Karpas-422 (cell line): ENCODE measurements at regions not wholly inside any gene's neighbourhood (a gene's known extent, or its start where the extent isn't known, plus 50 kb on each side); places are given as distances from the start of the nearest gene placed in this dataset.

Experiments
- DNase-seq: peaks from one replicate; pipeline ENCODE4 v3.0.0-alpha.2; 2015
- H2AFZ ChIP-seq: fragments of 200-600 bp; sonication (generic); 2 replicates; pipeline ENCODE4 v1.6.1; 2014; ENCODE audit warnings: antibody characterized with exemption, low read length, mixed read lengths
- H3K27ac ChIP-seq: fragments of 200-600 bp; sonication (generic); 2 replicates; pipeline ENCODE4 v1.5.1; 2014; ENCODE audit warnings: mild to moderate bottlenecking, low read length, moderate library complexity
- H3K27me3 ChIP-seq: fragments of 200-600 bp; sonication (generic); 2 replicates; pipeline ENCODE4 v1.6.1; 2014; ENCODE audit warnings: low read length, mixed read lengths
- H3K36me3 ChIP-seq: fragments of 200-600 bp; sonication (generic); 2 replicates; pipeline ENCODE4 v1.6.1; 2014; ENCODE audit warnings: low read length, mixed read lengths; ENCODE audit not compliant: insufficient read depth
- H3K4me1 ChIP-seq: fragments of 200-600 bp; sonication (generic); 2 replicates; pipeline ENCODE4 v1.6.1; 2014; ENCODE audit warnings: mild to moderate bottlenecking, low read length, mixed read lengths
- H3K4me2 ChIP-seq: fragments of 200-600 bp; sonication (generic); 2 replicates; pipeline ENCODE4 v1.6.1; 2014; ENCODE audit warnings: low read length, low read depth, mild to moderate bottlenecking; ENCODE audit not compliant: poor library complexity, severe bottlenecking
- H3K4me3 ChIP-seq: fragments of 200-600 bp; sonication (generic); 2 replicates; pipeline ENCODE4 v1.5.1; 2014; ENCODE audit warnings: mild to moderate bottlenecking, antibody characterized with exemption, low read length, mixed read lengths
- H3K79me2 ChIP-seq: fragments of 200-600 bp; sonication (generic); 2 replicates; pipeline ENCODE4 v1.6.1; 2014; ENCODE audit warnings: mild to moderate bottlenecking, low read length, mixed read lengths
- H3K9ac ChIP-seq: fragments of 200-600 bp; sonication (generic); 2 replicates; pipeline ENCODE4 v1.6.0; 2014; ENCODE audit warnings: low read length
- H3K9me2 ChIP-seq: fragments of 200-600 bp; sonication (generic), shearing (Covaris generic); replicated peaks from 2 replicates; pipeline ENCODE4 v1.6.0; 2014; ENCODE audit warnings: mild to moderate bottlenecking, low read length, moderate library complexity; ENCODE audit not compliant: insufficient read depth
- H3K9me3 ChIP-seq: fragments of 300-700, 200-600 bp; sonication (generic); 2 replicates; pipeline ENCODE4 v1.6.1; 2014; ENCODE audit warnings: low read length, mixed read lengths
- H4K20me1 ChIP-seq: fragments of 200-600 bp; sonication (generic); 2 replicates; pipeline ENCODE4 v1.6.1; 2014; ENCODE audit warnings: mild to moderate bottlenecking, antibody characterized with exemption, low read length, low read depth; ENCODE audit not compliant: insufficient read depth

DNA sequence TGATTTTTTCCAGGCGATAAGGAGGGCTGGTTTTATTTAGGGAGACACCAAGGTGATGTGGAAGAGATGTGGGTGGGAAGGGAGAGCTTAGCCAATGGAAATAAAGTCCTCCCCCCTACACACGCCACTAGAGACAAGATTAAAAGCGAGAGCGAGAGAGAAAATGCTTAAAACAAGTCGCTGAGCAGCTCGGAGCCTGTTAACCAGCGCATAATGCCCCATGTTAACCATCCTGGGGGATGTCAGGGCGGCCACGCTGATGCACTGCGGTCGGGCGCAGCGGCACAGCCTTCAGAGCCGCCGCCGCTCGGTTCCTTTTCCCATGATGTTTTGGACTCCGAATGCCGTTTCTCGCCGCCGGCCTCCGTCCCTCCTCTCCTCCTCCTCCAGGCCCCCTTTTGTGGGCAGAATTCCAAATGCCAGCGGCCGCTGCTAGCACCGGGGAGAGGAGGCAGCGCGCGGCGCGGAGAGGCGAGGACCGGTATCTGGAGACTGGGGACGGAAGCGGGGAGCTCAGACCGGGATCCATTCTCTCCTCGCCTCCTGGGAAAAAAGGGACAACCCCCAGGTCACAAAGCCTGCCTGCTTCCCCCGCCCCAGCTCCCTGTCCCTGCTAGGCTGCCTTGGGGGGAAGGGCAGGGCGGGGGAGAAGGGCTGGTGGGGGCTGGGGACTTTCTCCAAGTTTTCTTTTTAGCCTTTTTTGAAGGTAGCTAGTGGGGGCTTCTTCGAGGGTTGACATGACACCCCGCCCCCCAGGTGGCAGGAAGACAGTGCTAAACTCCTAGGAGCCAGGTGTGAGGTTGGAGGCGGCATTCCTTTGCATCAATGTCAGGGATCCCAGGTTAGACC, 98.1 kb upstream of the CCL2 start:
- no peak overlapping the region for H3K27ac ChIP-seq

DNA sequence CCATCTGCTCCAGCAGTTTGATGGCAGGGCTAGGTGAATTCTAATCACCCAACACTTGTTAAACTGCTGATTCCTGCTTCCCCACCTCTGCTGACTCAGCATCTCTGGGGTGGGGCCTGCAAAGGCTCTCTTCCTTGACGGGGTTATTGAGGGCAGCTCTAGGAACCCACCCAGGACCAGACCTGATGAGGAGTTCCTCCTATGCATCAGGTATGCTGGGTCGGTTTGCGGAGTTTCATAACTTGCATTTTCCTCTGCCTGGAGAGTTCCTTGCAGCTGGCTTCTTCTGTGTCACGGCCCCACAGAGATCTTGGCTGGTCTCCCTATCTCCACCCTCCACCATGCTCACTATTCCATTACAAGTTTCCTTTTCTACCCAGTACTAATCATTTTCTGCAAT, 93.4 kb upstream of the CCL2 start:
- no peak for DNase-seq
- Histone ChIP-seq H4K20me1 (no peaks in the 10 kb centered on the region), H2AFZ (no peak overlapping the region), H3K4me3 (no peak overlapping the region), H3K4me1 (no peaks in the 10 kb centered on the region), H3K9ac (no peak overlapping the region), H3K27ac (no peak overlapping the region), H3K36me3 (no peaks in the 10 kb centered on the region), H3K27me3 (no peaks in the 10 kb centered on the region), H3K9me3 (no peaks in the 10 kb centered on the region), H3K4me2 (no peak overlapping the region), H3K9me2 (no peaks in the 10 kb centered on the region), H3K79me2 (no peaks in the 10 kb centered on the region)

More for the DNA sequence above, 98.1 kb upstream of the CCL2 start:
- Histone ChIP-seq H3K27me3 (no peaks in the 10 kb centered on the region), H3K9ac (no peak overlapping the region), H4K20me1 (no peaks in the 10 kb centered on the region), H3K4me2 (no peak overlapping the region), H2AFZ (no peak overlapping the region), H3K4me1 (no peaks in the 10 kb centered on the region), H3K4me3 (no peak overlapping the region), H3K36me3 (no peaks in the 10 kb centered on the region), H3K79me2 (no peaks in the 10 kb centered on the region), H3K9me2 (no peaks in the 10 kb centered on the region), H3K9me3 (no peaks in the 10 kb centered on the region)
- DNase-seq, result no peak

GRCh38 chr17:34163123-34163522, 92.0 kb upstream of the CCL2 start:
- no peaks in the 10 kb centered on the region for H3K9me2 ChIP-seq
- no peaks in the 10 kb centered on the region for H3K4me1 ChIP-seq
- DNase-seq, result no peak
- H3K9me3 ChIP-seq, result no peaks in the 10 kb centered on the region
- H4K20me1 ChIP-seq, result no peaks in the 10 kb centered on the region
- H3K4me3 ChIP-seq, result no peak overlapping the region
- no peak overlapping the region for H3K27ac ChIP-seq
- H3K4me2 ChIP-seq, result no peak overlapping the region
- H3K79me2 ChIP-seq, result no peaks in the 10 kb centered on the region
- no peak overlapping the region for H3K9ac ChIP-seq
- H3K36me3 ChIP-seq, result no peaks in the 10 kb centered on the region
- no peaks in the 10 kb centered on the region for H3K27me3 ChIP-seq
- no peak overlapping the region for H2AFZ ChIP-seq

DNA sequence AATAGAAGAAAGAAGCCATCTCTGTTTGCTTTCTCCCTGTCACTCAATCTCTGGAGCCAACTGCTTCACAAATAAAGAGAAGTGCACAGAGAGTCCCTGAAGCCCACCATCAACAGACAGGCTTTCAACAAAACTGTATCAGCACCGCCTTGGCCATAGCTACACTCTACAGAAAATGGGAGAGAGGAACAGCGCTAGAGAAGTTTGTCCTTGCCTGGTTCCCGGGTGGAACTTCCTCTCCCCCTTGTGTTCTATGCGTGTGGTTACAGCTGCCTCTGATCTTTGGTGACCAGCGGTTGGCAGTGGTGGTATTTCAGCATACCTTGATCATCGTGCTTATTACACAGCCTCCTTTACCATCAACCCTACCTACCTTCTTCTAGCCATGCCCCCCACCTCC, 91.4 kb upstream of the CCL2 start:
- Histone ChIP-seq H3K9ac (no peak overlapping the region), H2AFZ (no peak overlapping the region), H3K27ac (no peak overlapping the region), H3K4me1 (no peaks in the 10 kb centered on the region), H3K27me3 (no peaks in the 10 kb centered on the region), H3K4me3 (no peak overlapping the region), H3K9me2 (no peaks in the 10 kb centered on the region), H3K36me3 (no peaks in the 10 kb centered on the region), H3K4me2 (no peak overlapping the region), H3K9me3 (no peaks in the 10 kb centered on the region), H4K20me1 (no peaks in the 10 kb centered on the region), H3K79me2 (no peaks in the 10 kb centered on the region)
- DNase-seq, result no peak

- Histone ChIP-seq H3K79me2 (no peaks in the 10 kb centered on the region), H3K4me2 (no peak overlapping the region), H3K4me3 (no peak overlapping the region), H3K27me3 (no peaks in the 10 kb centered on the region), H3K9me2 (no peaks in the 10 kb centered on the region), H3K9ac (no peak overlapping the region), H2AFZ (no peak overlapping the region), H3K36me3 (no peaks in the 10 kb centered on the region), H3K27ac (no peak overlapping the region), H3K4me1 (no peaks in the 10 kb centered on the region), H3K9me3 (no peaks in the 10 kb centered on the region), H4K20me1 (no peaks in the 10 kb centered on the region)
- no peak for DNase-seq
These were observed 90.2 kb upstream of the CCL2 start for GRCh38 chr17:34164837-34165236.

DNA sequence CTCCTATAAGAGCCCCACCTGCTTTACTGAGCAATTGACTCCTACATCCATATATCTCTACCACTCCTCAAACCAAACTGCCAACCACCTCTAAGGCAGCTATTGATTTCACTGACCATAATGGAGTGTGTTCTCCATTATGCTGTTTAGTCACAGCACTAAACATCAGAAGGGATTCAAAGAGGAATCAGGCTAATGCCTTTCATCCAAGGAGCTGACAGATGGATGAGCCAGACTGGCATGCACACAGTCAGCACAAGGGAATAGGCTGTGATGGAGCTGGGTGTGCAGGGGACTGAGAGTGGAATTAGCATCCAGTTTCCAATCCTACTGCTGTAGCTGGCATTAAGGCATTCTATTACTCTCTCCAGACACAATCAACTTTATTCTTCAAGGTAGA, 88.7 kb upstream of the CCL2 start:
- Histone ChIP-seq H3K27me3 (no peaks in the 10 kb centered on the region), H3K4me3 (no peak overlapping the region), H3K36me3 (no peaks in the 10 kb centered on the region), H3K9ac (no peak overlapping the region), H3K9me3 (no peaks in the 10 kb centered on the region), H3K79me2 (no peaks in the 10 kb centered on the region), H3K4me2 (no peak overlapping the region), H4K20me1 (no peaks in the 10 kb centered on the region), H3K9me2 (no peaks in the 10 kb centered on the region), H2AFZ (no peak overlapping the region), H3K27ac (no peak overlapping the region), H3K4me1 (no peaks in the 10 kb centered on the region)
- no peak for DNase-seq

DNA sequence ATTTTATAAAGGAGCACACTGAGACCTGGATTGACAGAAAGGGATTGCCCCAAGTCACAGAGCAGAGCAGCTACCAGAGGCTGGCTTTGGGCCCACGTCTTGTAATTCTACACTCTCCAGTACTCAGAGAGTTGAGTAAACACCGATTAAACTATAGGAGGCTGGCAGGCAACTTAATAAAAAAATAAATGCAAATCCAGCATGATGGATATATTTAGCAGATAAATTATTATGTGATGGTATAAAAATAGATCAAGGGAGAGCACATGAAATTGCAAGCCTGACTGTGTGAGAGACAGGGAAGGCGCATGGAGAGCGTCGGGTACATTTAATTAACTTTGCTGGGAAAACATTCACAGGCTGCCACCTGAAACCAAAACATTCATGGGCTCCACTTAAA, 87.7 kb upstream of the CCL2 start:
- Histone ChIP-seq H4K20me1 (no peaks in the 10 kb centered on the region), H3K36me3 (no peaks in the 10 kb centered on the region), H3K79me2 (no peaks in the 10 kb centered on the region), H3K4me2 (no peak overlapping the region), H3K4me3 (no peak overlapping the region), H3K27me3 (no peaks in the 10 kb centered on the region), H3K9me2 (no peaks in the 10 kb centered on the region), H3K9ac (no peak overlapping the region), H3K9me3 (no peaks in the 10 kb centered on the region), H2AFZ (no peak overlapping the region), H3K4me1 (no peaks in the 10 kb centered on the region), H3K27ac (no peak overlapping the region)
- no peak for DNase-seq

- DNase-seq, result no peak
- Histone ChIP-seq H3K27me3 (no peaks in the 10 kb centered on the region), H3K27ac (no peak overlapping the region), H3K4me1 (no peaks in the 10 kb centered on the region), H3K9me3 (no peaks in the 10 kb centered on the region), H3K4me2 (no peak overlapping the region), H3K36me3 (no peaks in the 10 kb centered on the region), H3K9ac (no peak overlapping the region), H3K79me2 (no peaks in the 10 kb centered on the region), H3K9me2 (no peaks in the 10 kb centered on the region), H4K20me1 (no peaks in the 10 kb centered on the region), H2AFZ (no peak overlapping the region), H3K4me3 (no peak overlapping the region)
These were observed 86.1 kb upstream of the CCL2 start for GRCh38 chr17:34168989-34169388.
